Progenitor cell of endocrine pancreas (in vitro differentiated cells): ENCODE measurements at regions not wholly inside any gene's neighbourhood (a gene's known extent, or its start where the extent isn't known, plus 50 kb on each side); places are given as distances from the start of the nearest gene placed in this dataset.
"Not testable (repeated sequence)": the region's sequence is repeated elsewhere in the genome, so short reads cannot be mapped to it uniquely, and the experiment has no call there.

ENCODE experiments used
- DNase-seq: peaks from one replicate; pipeline ENCODE4 v3.0.0; 2021; ENCODE audit warnings: low spot score; ENCODE audit not compliant: unreplicated experiment
- H3K27ac Mint-ChIP-seq: 2 replicates; pipeline ENCODE4 v1.8.0; 2021; ENCODE audit warnings: mild to moderate bottlenecking, moderate library complexity, mixed read lengths
- H3K27me3 Mint-ChIP-seq: 2 replicates; pipeline ENCODE4 v1.8.0; 2021; ENCODE audit warnings: mixed read lengths
- H3K36me3 Mint-ChIP-seq: 2 replicates; pipeline ENCODE4 v1.8.0; 2022; ENCODE audit warnings: mixed read lengths; ENCODE audit not compliant: insufficient read depth
- H3K4me1 Mint-ChIP-seq: 2 replicates; pipeline ENCODE4 v1.8.0; 2021; ENCODE audit warnings: low read depth, mixed read lengths
- H3K4me3 Mint-ChIP-seq: 2 replicates; pipeline ENCODE4 v1.8.0; 2021; ENCODE audit warnings: low read depth, mild to moderate bottlenecking, moderate library complexity, mixed read lengths
- H3K9me3 Mint-ChIP-seq: 2 replicates; pipeline ENCODE4 v1.8.0; 2021; ENCODE audit warnings: low read depth, mixed read lengths
- CTCF ChIP-seq: fragments of 200-600 bp; sonication (generic); IDR thresholded peaks from one replicate; pipeline ENCODE4 v1.5.0; 2021; ENCODE audit warnings: antibody characterized with exemption, mild to moderate bottlenecking; ENCODE audit not compliant: unreplicated experiment

GRCh38 chr7:110454713-110455112 is 636.2 kb upstream of the LRRN3 start:
- Mint-ChIP-seq H3K4me1 (no peaks in the 10 kb centered on the region), H3K4me3 (no peak overlapping the region), H3K27me3 (no peaks in the 10 kb centered on the region)

GRCh38 chr7:110461621-110462020 is 629.3 kb upstream of the LRRN3 start:
- Mint-ChIP-seq H3K27ac (no peak overlapping the region), H3K36me3 (no peaks in the 10 kb centered on the region), H3K4me1 (no peaks in the 10 kb centered on the region), H3K27me3 (no peaks in the 10 kb centered on the region), H3K4me3 (no peak overlapping the region), H3K9me3 (peaks cover 11% of the 10 kb centered on the region)
- DNase-seq = no peak
- TF ChIP-seq CTCF = no peak

More at GRCh38 chr7:110454713-110455112, 636.2 kb upstream of the LRRN3 start:
- H3K27ac Mint-ChIP-seq = no peak overlapping the region
- DNase-seq = no peak
- no peaks in the 10 kb centered on the region for H3K36me3 Mint-ChIP-seq
- TF ChIP-seq CTCF = no peak
- H3K9me3 Mint-ChIP-seq = peaks cover 7% of the 10 kb centered on the region

DNA sequence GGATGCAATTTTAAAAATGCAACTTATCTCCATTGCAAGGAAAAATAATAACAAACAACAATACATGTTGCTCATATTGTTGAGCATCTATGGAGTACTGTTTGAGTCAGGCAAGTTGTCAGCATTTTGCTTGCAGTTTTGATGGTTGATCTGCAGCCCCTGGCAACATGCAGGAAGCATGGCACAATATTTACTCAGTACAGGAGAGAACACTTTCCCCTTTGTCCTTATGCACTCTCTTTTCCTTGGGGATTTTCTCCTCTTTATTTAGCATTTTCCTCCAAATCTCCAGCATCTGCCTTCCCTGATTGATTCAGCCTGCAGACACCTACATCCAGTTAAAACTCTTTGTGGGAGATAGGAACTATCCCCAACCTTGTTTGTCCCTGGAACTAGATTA is 620.5 kb upstream of the LRRN3 start:
- Mint-ChIP-seq H3K27ac (no peak overlapping the region), H3K4me1 (no peaks in the 10 kb centered on the region), H3K9me3 (peaks cover 19% of the 10 kb centered on the region), H3K36me3 (no peaks in the 10 kb centered on the region), H3K27me3 (no peaks in the 10 kb centered on the region), H3K4me3 (no peak overlapping the region)
- no peak for TF ChIP-seq CTCF
- no peak for DNase-seq

GRCh38 chr7:110472419-110472818 is 618.5 kb upstream of the LRRN3 start:
- not testable (repeated sequence) for H3K27ac Mint-ChIP-seq, H3K4me3 Mint-ChIP-seq, H3K4me1 Mint-ChIP-seq, H3K27me3 Mint-ChIP-seq, H3K36me3 Mint-ChIP-seq, DNase-seq
- peaks cover 17% of the 10 kb centered on the region for H3K9me3 Mint-ChIP-seq

- no peaks in the 10 kb centered on the region for H3K27me3 Mint-ChIP-seq
- peaks cover 2% of the 10 kb centered on the region for H3K36me3 Mint-ChIP-seq
- TF ChIP-seq CTCF = no peak
- no peaks in the 10 kb centered on the region for H3K4me1 Mint-ChIP-seq
- H3K4me3 Mint-ChIP-seq = no peak overlapping the region
- H3K27ac Mint-ChIP-seq = no peak overlapping the region
- no peak for DNase-seq
- peaks cover 24% of the 10 kb centered on the region for H3K9me3 Mint-ChIP-seq
These were observed 610.0 kb upstream of the LRRN3 start for GRCh38 chr7:110480964-110481363.

DNA sequence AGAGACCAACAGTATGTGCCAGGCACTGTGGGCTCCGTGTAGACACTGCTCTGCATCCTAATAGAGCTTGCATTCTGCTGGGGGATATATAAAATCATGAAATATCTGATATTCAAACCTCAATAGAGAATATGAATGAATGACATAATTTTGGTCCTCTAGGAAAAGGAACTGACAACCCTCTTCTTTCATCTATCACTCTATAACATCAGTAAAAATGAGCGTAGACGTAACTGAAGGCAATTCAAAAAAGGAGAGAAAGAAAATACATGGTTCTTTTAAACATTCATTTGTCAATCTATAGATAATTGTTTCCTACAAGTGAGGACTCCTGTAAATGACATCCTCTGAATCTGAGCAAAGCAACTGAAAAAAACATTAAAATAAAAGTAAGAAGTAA is 607.4 kb upstream of the LRRN3 start:
- no peaks in the 10 kb centered on the region for H3K4me1 Mint-ChIP-seq
- peaks cover 24% of the 10 kb centered on the region for H3K9me3 Mint-ChIP-seq
- no peak overlapping the region for H3K27ac Mint-ChIP-seq
- no peak for TF ChIP-seq CTCF
- peaks cover 2% of the 10 kb centered on the region for H3K36me3 Mint-ChIP-seq
- no peak for DNase-seq
- no peak overlapping the region for H3K4me3 Mint-ChIP-seq
- no peaks in the 10 kb centered on the region for H3K27me3 Mint-ChIP-seq
